ENCODE measurements at regions not wholly inside any gene's neighbourhood (a gene's known extent, or its start where the extent isn't known, plus 50 kb on each side); places are given as distances from the start of the nearest gene placed in this dataset.
"Not testable (repeated sequence)": the region's sequence is repeated elsewhere in the genome, so short reads cannot be mapped to it uniquely, and the experiment has no call there.

GRCh38 chr4:81685104-81685503 lies 213.4 kb upstream of the RASGEF1B start:
- no peak for DNase-seq (ENCODE audit: low read depth in 4 of 4, low spot score in 1 of 4)

GRCh38 chr4:81684352-81684751 lies 212.6 kb upstream of the RASGEF1B start:
- DNase-seq (ENCODE audit: low read depth in 4 of 4, low spot score in 1 of 4): no peak

GRCh38 chr4:81682492-81682891 lies 210.8 kb upstream of the RASGEF1B start:
- DNase-seq (ENCODE audit: low read depth in 4 of 4, low spot score in 1 of 4): no peak

DNA sequence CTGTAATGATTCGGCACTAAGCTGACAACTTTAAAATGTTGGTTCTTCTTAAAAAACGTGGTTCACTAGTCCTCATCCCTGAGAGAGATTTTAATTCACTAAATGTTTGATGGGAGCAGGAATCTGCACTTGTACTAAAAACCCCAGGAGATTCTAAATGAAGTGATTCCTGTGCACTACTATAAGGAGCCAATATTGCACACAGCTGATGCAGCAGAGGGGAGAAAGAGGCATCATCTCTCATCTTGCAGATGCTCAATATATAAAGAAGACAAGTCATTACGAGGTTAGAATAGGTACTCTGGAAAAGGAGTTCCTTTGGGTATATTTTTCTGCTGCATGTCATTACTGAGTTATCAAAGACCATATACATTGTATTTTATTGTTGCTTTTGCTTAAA lies 207.6 kb upstream of the RASGEF1B start:
- DNase-seq (ENCODE audit: low read depth in 4 of 4, low spot score in 1 of 4): no peak

GRCh38 chr4:81678801-81679200 lies 207.1 kb upstream of the RASGEF1B start:
- DNase-seq (ENCODE audit: low read depth in 4 of 4, low spot score in 1 of 4): no peak

DNA sequence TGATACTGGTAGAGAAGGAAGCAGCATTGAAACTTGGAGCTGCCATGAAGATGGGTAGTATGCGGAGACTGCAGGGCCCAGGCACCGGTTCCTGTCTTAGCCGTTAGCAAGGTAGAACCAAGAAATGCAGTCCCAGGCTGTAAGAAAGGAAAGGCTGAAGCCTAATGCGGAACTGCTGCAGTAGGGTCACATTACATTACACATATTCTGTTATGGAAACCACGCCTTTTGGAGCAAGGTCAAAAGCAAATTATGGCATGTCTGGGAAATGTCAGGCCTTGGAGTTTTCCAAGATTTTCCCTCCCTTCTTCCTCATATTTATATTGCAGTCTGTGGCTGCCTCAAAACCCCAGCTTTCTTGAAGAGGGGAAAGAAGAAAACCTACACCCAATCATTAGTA lies 204.8 kb upstream of the RASGEF1B start:
- DNase-seq (ENCODE audit: low read depth in 4 of 4, low spot score in 1 of 4): no peak

DNA sequence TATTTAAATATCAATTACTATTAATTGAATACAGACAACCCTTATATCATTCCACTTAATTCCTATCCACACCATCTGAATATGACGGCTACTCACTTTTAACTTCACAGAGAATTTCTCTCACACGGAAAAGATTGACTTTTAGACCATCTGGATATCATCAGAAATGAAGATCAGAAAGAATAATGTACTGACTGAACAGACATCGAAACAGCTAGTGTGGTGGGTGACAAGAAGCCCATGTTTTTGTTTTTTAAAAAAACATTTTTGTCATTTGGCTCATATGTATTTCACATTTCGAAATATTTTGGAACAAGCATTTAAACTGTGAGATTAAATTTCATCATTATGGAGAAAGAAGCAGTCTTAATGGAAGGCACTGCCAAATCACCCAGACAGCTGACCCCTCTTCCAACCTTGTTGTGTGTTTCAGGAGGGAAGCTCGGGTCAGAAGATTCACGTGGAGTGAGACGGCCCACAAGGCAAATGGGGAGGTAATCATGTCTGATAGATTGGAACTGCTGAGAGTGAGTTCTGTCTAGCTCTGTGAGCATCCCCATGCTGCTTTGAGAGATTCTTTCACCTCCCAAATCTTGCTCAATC lies 204.2 kb upstream of the RASGEF1B start:
- no peak for DNase-seq (ENCODE audit: low read depth in 4 of 4, low spot score in 1 of 4)

DNA sequence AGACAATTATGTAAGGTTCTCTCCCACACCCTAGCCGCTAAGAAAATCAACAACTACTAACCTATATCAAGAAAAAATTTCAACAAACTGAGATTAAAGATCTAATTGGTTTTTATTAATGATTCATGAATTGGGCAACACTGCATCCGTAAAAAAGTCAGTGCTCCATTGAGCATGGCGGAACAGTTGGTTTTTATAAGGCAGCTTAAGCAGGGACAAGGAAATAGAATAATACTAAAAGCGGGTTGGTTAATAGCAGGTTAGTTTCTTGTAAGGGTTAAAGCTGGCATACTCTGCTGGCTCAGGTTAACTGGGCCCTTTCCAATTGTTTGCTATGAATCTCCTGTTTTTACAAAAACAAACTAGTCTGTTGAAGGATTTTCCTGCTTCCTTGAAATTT lies 202.3 kb upstream of the RASGEF1B start:
- no peak for DNase-seq (ENCODE audit: low read depth in 4 of 4, low spot score in 1 of 4)

- not testable (repeated sequence) for DNase-seq (ENCODE audit: low read depth in 4 of 4, low spot score in 1 of 4)
These were observed 196.6 kb upstream of the RASGEF1B start for GRCh38 chr4:81668328-81668727.

GRCh38 chr4:81667539-81667938 lies 195.8 kb upstream of the RASGEF1B start:
- no peak for DNase-seq (ENCODE audit: low read depth in 4 of 4, low spot score in 1 of 4)

DNA sequence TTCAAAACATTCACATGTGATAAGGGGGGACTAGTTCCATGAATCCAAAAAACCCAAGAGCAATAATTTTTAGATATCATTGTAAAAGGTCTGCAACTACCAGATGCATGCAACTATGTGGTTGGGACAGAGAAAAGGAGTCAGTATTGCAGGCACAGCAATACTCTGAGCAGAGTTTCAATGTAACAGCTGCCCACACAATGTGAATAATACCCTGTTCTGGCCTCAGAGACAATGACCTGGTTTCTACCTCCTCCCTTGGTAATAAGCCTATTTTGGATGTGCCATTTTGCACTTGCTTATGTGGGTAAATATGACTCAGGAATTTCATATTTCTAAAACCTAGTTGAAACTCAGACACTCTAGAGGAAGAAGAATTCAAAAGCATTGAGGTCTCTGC lies 194.8 kb upstream of the RASGEF1B start:
- DNase-seq (ENCODE audit: low read depth in 4 of 4, low spot score in 1 of 4): no peak

DNA sequence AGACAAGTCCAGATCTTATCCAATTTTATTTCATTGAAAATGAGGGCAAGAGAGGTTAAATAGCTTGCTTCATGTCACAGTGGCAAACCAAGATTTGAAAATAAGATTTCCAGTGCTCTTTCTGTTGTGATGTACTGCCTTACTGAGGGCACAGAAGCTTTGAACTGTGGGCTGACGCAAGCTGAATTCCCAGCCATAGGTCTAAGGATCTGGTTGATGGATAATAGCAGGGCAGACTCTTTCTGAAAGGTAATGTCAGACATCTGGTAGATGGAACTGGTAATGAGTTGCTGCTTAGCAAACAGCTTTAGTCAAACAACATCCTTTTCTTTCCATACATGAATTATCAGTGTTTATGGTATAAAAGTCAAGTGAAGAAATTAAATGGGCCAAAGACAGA lies 193.9 kb upstream of the RASGEF1B start:
- DNase-seq (ENCODE audit: low read depth in 4 of 4, low spot score in 1 of 4): no peak

GRCh38 chr4:81665045-81665444 lies 193.3 kb upstream of the RASGEF1B start:
- no peak for DNase-seq (ENCODE audit: low read depth in 4 of 4, low spot score in 1 of 4)

DNA sequence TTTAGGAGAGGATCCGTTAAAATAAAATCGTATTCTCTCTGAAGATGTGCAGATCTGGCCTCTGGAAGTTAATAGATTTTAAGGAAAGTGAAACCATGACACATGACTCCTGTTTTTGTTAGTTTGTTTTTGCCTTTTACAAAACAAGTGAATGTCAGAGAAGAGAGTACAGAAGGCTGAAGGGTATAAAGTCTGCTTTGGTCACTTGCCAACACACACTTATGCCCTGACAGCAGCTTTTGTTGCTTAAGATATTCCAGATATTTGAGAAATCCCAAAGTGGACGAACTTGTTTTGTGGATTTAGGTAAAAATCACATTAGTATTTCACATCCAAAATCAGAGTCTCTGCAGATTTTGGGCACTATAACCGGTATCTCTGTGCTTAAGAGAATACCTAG lies 192.4 kb upstream of the RASGEF1B start:
- no peak for DNase-seq (ENCODE audit: low read depth in 4 of 4, low spot score in 1 of 4)

- no peak for DNase-seq (ENCODE audit: low read depth in 4 of 4, low spot score in 1 of 4)
These were observed 191.7 kb upstream of the RASGEF1B start for GRCh38 chr4:81663368-81663767.

GRCh38 chr4:81659051-81659450 lies 187.3 kb upstream of the RASGEF1B start:
- no peak for DNase-seq (ENCODE audit: low read depth in 4 of 4, low spot score in 1 of 4)

DNA sequence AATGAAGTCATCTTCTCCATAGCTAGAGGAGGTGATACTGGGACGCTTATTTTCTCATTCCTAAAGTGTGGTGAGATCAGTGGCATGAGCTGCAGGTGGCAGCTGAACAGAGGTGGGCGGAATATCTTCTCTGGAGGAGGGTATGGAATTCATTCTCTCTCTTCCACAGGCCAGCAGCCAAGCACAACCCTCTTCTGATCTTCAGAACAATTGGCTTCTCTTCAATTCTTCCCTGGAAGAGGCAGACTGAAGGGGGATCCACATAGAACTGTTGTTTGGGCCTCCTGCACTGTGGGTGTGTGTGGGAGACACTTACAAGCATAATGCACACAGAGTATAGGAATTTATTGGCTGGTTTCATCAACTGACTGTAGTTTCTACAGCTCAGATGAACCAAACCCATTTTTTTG lies 180.4 kb upstream of the RASGEF1B start:
- DNase-seq (ENCODE audit: low read depth in 4 of 4, low spot score in 1 of 4): peak in 1 of 4 experiments; percentile 15

GRCh38 chr4:81651243-81651899 lies 179.7 kb upstream of the RASGEF1B start:
- no peak for DNase-seq (ENCODE audit: low read depth in 4 of 4, low spot score in 1 of 4)

DNA sequence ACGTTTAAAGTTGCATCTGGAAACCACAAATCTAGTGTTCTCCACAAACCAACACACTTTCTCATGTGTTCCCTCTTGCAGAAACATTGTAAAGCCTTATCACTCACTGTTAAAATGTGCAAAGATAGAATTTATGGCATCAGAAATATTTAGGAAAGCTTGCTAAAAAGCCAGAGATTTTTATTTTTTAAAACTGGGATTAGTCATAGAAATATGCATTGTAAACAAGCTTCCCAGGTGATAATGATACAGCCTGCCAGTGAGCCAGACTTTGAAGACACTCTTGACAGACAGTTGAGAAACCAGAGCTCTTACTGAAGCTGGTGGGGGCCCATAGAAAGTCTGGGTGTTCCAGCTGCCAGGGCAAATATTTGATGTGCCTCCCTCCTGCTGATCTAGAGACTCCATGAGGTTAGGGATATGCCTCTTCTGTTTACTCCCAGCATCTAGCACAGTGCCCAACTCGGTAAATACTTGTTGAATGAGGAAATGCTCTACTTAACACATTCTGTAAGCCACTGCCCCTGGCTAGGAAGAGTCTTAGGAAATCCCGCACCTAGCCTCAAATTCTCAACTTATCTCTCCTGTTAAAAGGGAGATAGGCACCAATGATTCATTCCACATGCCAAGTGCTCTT lies 179.0 kb upstream of the RASGEF1B start:
- DNase-seq (ENCODE audit: low read depth in 4 of 4, low spot score in 1 of 4): no peak

GRCh38 chr4:81648576-81649275 lies 177.0 kb upstream of the RASGEF1B start:
- peak in 1 of 4 experiments; percentile 2 for DNase-seq (ENCODE audit: low read depth in 4 of 4, low spot score in 1 of 4)

DNA sequence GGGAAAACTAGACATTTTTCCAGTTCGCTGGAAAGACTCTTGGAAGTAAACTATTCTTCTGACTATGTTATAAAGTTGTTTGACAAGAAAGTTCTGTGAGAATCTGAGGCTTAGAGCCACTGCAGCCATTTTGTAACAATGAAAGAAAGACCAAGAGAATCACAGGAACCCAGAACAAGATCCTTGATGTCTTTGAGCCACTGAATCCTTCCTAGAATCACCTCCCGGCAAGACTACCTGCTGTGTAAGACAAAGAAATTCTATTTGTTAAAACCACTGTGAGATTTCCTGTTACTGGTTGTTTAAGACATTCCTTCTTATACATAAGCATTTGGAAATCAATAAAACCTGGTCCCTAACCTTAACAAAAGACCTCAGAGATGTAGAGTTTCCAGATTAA lies 175.7 kb upstream of the RASGEF1B start:
- DNase-seq (ENCODE audit: low read depth in 4 of 4, low spot score in 1 of 4): no peak

DNA sequence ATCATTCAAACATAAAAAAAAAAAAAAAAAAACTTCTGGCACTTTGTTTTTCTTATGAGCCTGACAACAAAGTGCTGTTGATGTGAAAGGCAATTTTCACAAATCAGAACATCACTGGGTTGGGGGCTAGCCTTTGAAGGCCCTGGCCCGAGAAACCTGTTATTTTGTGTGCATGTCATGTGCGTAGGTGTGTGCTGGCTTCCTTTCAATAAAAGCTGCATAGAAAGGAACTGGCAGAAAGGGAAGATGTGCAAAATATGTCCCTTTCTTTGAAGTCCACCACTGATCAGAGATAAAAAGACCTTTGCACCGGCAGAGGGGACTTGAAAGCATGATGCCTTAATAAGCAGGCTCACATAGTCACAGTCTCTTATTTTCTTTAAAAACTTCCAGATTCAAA lies 170.8 kb upstream of the RASGEF1B start:
- DNase-seq (ENCODE audit: low read depth in 4 of 4, low spot score in 1 of 4): no peak
